ENCODE measurements at regions not wholly inside any gene's neighbourhood (a gene's known extent, or its start where the extent isn't known, plus 50 kb on each side); places are given as distances from the start of the nearest gene placed in this dataset.

GRCh38 chr6:114524081-114524480 is 181.3 kb upstream of the HS3ST5 start (continued):
- TF ChIP-seq TFAP4 (IDR thresholded peaks at IDR 0.05; ENCODE audit: borderline replicate concordance, low read depth): no peak
- no peak for TF ChIP-seq IRF2 (CRISPR knock-in tag; IDR thresholded peaks at IDR 0.05)
- TF ChIP-seq ZNF639 (CRISPR knock-in tag; conservative IDR thresholded peaks at IDR 0.05): no peak
- TF ChIP-seq PLSCR1 (CRISPR knock-in tag; IDR thresholded peaks at IDR 0.05; ENCODE audit: borderline replicate concordance): no peak
- no peak for TF ChIP-seq ZNF468 (CRISPR knock-in tag; IDR thresholded peaks at IDR 0.05)

GRCh38 chr6:114523508-114523907 is 180.7 kb upstream of the HS3ST5 start:
- no peaks in the 10 kb centered on the region for H3K79me2 ChIP-seq (ENCODE audit: insufficient read depth, low read length)
- no peak overlapping the region for H3K27ac ChIP-seq (ENCODE audit: extremely low read length, insufficient read depth, low read length)
- H3K27me3 ChIP-seq (ENCODE audit: control insufficient read depth in 1 of 2, insufficient read depth in 2 of 2, low read length in 2 of 2): no peaks in the 10 kb centered on the region
- intact Hi-C loops (cut with micrococcal nuclease; ENCODE audit: unreplicated experiment): no loop called here
- H3K9ac ChIP-seq (ENCODE audit: insufficient read depth, low read depth, low read length): no peak overlapping the region
- FAIRE-seq: no peak
- no peak overlapping the region for H3K4me2 ChIP-seq (ENCODE audit: low read depth, low read length)
- no peaks in the 10 kb centered on the region for H3K36me3 ChIP-seq (replicated peaks in 1 of 2; ENCODE audit: control insufficient read depth in 1 of 2, insufficient read depth in 2 of 2, low read length in 2 of 2)
- H2AFZ ChIP-seq (ENCODE audit: low read length): no peak overlapping the region
- no peak for DNase-seq (ENCODE audit: low spot score)
- H3K9me3 ChIP-seq (ENCODE audit: low read length): no peaks in the 10 kb centered on the region
- ATAC-seq: no peak
- no TSS peak for BruUV-seq (replicated peaks)
- TF ChIP-seq MED13 (CRISPR knock-in tag; IDR thresholded peaks at IDR 0.05) (no peak), DZIP1 (CRISPR knock-in tag; IDR thresholded peaks at IDR 0.05) (no peak), HNF4A (CRISPR knock-in tag; IDR thresholded peaks at IDR 0.05) (no peak), ZNF724P (CRISPR knock-in tag; IDR thresholded peaks at IDR 0.05; ENCODE audit: borderline replicate concordance) (no peak), ZBTB42 (CRISPR knock-in tag; IDR thresholded peaks at IDR 0.05) (no peak), ZNF296 (CRISPR knock-in tag; conservative IDR thresholded peaks at IDR 0.05) (no peak), ZBTB2 (CRISPR knock-in tag; IDR thresholded peaks at IDR 0.05; ENCODE audit: low read depth) (no peak), CREM (IDR thresholded peaks at IDR 0.05) (no peak), CREM (CRISPR knock-in tag; IDR thresholded peaks at IDR 0.05) (no peak), KDM3A (CRISPR knock-in tag; IDR thresholded peaks at IDR 0.05; ENCODE audit: low read depth) (no peak)
- no peak overlapping the region for H3K4me3 ChIP-seq (replicated peaks in 1 of 3; ENCODE audit: insufficient read depth in 1 of 3, low read depth in 2 of 3, low read length in 3 of 3)
- ChIA-PET CTCF (ENCODE audit: low intra/inter-chr PET ratio, low total read pairs) (no interaction called here), POLR2A (no interaction called here)
- H4K20me1 ChIP-seq (ENCODE audit: insufficient read depth, low read length): no peaks in the 10 kb centered on the region
- no peaks in the 10 kb centered on the region; the same call in 1 of the 2 replicates for H3K4me1 ChIP-seq (ENCODE audit: insufficient read depth, low read length)
- WGBS (ENCODE audit: low lambda C conversion rate): 19% methylated on average over 2 of the region's 2 CpGs
- in situ Hi-C loops (cut with HindIII; ENCODE audit: extremely low pct_ligation_motif_present, low pct_unique_long_range_greater_than_20kb): no loop called here

Measured in HepG2 (cell line).